HT1080 (cell line): ENCODE measurements at regions not wholly inside any gene's neighbourhood (a gene's known extent, or its start where the extent isn't known, plus 50 kb on each side); places are given as distances from the start of the nearest gene placed in this dataset.
"Not testable (repeated sequence)": the region's sequence is repeated elsewhere in the genome, so short reads cannot be mapped to it uniquely, and the experiment has no call there.

Experiments used
- DNase-seq: peaks from one replicate; pipeline ENCODE4 v3.0.0-alpha.2; 2015; ENCODE audit warnings: low read depth

DNA sequence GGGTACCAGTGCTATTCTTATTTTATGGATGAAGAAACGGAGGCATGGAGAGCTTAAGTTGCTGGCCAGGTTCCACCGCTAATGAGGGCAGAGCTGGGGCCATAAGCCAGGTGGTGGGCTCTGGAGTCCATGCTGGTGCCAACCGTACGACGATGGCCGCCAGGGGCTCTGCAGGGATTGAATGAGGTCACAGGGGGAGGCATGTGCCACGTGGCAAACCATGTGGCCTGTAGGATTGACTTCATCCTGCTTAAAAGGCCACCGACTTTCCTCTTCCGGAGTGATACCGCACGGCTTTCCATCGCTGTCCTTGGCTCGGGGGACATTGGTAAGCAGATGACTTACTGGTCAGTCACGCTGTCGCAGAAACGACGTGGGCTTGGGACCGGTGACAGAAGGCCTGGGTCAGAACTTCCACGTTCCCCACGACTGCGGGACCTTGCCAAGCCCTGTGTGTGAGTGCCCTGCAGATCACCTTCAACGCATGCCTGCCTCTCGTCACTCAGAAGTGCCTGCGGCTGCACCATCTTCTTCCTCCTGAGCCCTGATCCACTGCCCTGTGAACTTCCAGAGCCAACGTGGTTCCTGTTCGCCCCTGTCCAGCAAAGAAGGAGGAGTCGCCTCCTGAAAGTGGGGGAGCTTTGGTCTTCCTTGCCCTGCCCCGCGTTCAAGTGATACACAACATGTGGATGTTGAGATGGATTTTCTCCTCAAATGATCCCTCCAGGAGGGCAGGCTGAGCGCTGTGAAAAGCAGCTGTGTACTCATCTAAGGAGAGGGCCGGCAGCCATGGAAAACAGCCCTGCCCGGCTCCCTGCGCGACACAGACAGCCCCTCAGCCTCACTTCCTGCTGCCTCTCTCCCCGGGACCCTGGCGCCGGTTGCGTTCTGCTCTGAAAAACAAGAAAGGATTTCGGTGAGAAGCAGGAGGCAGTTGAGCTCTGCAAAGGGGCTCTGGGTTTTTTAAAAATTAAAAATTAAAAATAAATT, 176.7 kb downstream of the C16orf95 start:
- DNase-seq = no peak

- no peak for DNase-seq
Observed at GRCh38 chr16:87141402-87141801, 175.8 kb downstream of the C16orf95 start.

GRCh38 chr16:87143661-87144121, 173.5 kb downstream of the C16orf95 start:
- DNase-seq = no peak

GRCh38 chr16:87144232-87144631, 173.0 kb downstream of the C16orf95 start:
- DNase-seq = no peak

GRCh38 chr16:87145181-87146176, 171.7 kb downstream of the C16orf95 start:
- DNase-seq = peak; percentile 87

- DNase-seq = no peak
Observed at GRCh38 chr16:87146676-87147075, 170.5 kb downstream of the C16orf95 start.

- no peak for DNase-seq
Observed at GRCh38 chr16:87149051-87149450, 168.1 kb downstream of the C16orf95 start.

- DNase-seq = no peak
Observed at GRCh38 chr16:87150262-87150661, 166.9 kb downstream of the C16orf95 start.

DNA sequence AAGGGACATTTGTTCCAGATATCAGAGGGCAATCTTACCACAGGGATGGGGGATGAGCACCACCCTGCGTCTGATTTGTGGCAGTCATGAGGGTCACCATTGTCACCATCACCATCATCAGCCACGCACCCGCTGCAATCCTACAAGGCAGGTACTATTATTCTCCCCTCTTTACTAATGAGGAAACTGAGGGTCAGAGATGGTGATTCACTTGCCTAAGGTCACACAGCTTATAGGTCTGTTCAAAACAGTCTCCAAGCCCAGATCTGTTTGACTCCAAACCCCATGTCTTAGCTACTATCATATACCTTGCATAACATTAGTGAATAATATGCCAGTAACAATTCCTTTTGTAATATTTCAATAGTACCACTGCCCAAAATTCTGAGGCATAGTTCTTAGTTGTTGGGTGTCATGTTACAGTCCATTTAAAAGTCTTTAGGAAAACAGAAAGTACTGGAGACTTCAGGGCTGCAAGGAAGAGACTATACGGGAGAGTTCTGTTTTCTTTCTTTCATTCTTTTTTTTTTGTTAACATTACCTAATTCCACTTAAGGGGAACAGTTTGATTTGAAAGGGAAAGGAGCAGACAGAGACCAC, 166.4 kb downstream of the C16orf95 start:
- no peak for DNase-seq

DNA sequence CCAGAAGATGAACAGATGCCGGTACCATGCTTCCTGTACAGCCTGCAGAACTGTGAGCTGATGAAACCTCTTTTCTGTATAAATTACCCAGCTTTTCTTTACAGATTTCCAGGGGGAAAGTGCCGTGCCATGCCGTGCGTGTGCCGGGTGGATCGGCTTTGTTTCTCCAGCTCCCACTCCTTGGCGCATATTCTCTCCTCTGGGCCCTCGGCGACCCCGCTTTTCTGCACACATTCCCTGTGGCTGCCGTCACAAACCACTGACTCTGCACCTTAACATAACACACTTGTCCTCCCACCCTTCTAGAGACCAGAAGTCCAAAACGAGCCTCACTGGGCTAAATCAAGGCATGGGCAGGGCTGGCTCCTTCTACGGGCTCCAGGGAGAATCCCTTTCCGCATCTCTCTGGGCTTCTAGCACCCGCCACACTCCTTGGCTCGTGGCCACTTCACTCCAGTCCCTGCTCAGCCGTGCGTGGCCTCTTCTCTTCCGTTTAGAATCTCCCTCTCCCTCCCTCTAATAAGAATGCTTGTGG, 164.9 kb downstream of the C16orf95 start:
- DNase-seq = no peak

- DNase-seq = no peak
Observed at GRCh38 chr16:87153326-87153725, 163.9 kb downstream of the C16orf95 start.

DNA sequence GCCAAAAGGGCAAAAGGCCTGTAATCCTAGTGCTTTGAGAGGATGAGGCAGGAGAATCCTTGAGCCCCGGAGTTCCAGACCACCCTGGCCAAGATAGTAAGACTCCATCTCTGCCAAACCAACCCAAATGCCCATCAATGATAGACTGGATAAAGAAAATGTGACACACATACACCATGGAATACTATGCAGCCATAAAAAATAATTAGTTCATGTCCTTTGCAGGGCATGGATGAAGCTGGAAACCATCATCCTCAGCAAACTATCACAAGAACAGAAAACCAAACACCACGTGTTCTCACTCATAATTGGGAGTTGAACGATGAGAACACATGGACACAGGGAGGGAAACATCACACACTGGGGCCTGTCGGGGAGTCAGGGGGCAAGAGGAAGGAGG, 161.9 kb downstream of the C16orf95 start:
- DNase-seq = not testable (repeated sequence)

GRCh38 chr16:87156195-87156594, 161.0 kb downstream of the C16orf95 start:
- no peak for DNase-seq

DNA sequence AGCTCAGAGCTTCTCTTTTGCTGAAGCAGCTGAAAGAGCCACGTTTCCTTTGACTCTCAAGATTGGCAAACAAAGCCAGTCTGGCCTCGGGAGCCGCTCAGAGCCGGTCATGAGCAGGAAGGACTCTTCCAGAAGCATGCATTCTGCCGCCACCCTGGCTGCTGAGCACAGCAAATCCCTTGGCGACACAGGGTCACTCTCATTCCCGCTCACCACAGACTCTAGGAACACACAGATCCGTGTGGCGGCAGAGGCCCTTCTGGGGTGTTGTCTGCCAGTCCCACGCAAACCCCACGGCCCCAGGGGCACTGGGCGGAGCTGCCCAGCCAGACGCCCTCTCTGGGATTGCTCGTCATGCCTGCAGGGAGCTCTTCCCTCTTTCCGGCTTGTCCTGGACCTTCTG, 157.0 kb downstream of the C16orf95 start:
- no peak for DNase-seq

DNA sequence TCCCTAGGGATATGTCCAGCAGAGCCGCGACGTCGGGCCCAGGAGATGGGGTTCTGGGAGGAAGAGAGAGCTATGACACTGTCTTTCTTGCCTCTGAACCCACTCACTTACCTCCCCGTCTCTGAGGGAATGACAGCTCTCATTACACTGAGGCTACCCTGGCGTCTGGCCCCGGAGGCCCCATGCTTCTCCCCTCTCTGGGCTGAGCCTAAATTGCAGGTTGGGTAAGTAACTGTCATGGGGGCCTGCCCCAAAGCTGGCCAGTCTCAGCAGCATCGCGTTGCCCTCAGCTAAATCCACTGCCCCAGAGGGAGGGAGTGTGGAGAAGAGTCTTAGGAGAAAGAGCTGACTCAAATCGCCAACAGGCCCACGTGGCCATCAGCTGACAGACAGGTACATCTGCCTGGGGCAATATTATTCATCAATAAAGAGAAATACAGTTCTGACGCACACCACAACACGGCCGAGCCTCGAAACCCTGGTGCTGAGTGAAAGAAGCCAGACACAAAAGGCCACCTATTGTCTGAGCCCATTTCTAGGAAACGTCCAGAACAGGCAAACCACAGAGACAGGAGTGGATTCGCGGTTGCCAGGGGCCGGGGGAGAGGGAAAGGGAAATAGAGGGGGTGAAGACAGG, 156.4 kb downstream of the C16orf95 start:
- DNase-seq = no peak

- not testable (repeated sequence) for DNase-seq
Observed at GRCh38 chr16:87161410-87161809, 155.8 kb downstream of the C16orf95 start.

GRCh38 chr16:87161822-87162676, 155.1 kb downstream of the C16orf95 start:
- no peak for DNase-seq

- DNase-seq = not testable (repeated sequence)
Observed at GRCh38 chr16:87162799-87163198, 154.4 kb downstream of the C16orf95 start.

GRCh38 chr16:87163637-87164036, 153.6 kb downstream of the C16orf95 start:
- DNase-seq = no peak

- no peak for DNase-seq
Observed at GRCh38 chr16:87165151-87165550, 152.0 kb downstream of the C16orf95 start.
